Esophagus muscularis mucosa (tissue), 4 donors: ENCODE measurements at regions not wholly inside any gene's neighbourhood (a gene's known extent, or its start where the extent isn't known, plus 50 kb on each side); places are given as distances from the start of the nearest gene placed in this dataset.

Experiments
- DNase-seq: peaks from one replicate; pipeline ENCODE4 v3.0.0-alpha.2; 2017; ENCODE audit errors: extremely low spot score
- H3K27ac ChIP-seq, 4 donors: fragments of 200-600 bp; sonication (generic); replicated peaks in 1 of 4; 1 replicate in 3 of 4; 2 replicates in 1 of 4; pipeline ENCODE4 v1.5.1; 2016 to 2019; ENCODE audit warnings: mild to moderate bottlenecking in 1 of 4
- H3K27me3 ChIP-seq, 4 donors: fragments of 200-600 bp; sonication (generic); one replicate each; pipeline versions ENCODE4 v1.5.1 to v1.6.0; 2016 to 2019
- H3K36me3 ChIP-seq, 4 donors: fragments of 200-600 bp; sonication (generic); one replicate each; pipeline ENCODE4 v1.5.1; 2016 to 2019
- H3K4me1 ChIP-seq, 4 donors: fragments of 200-600 bp; sonication (generic); one replicate each; pipeline ENCODE4 v1.5.1; 2016 to 2019
- H3K4me3 ChIP-seq, 4 donors: fragments of 200-600 bp; sonication (generic); 1 replicate in 2 of 4; 2 replicates in 2 of 4; pipeline ENCODE4 v1.5.1; 2016 to 2019; ENCODE audit warnings: mild to moderate bottlenecking in 4 of 4, moderate library complexity in 1 of 4
- H3K9me3 ChIP-seq, 4 donors: fragments of 200-600 bp; sonication (generic); 1 replicate in 3 of 4; 2 replicates in 1 of 4; pipeline ENCODE4 v1.5.1; 2016 to 2019
- CTCF ChIP-seq, 3 experiments: fragments of 200-600 bp in 2 of 3; fragments of 450-650 bp in 1 of 3; sonication (generic) in 2 of 3; IDR thresholded peaks; one replicate each; pipeline ENCODE4 v1.5.1; 2017 to 2019; ENCODE audit warnings: antibody characterized with exemption in 3 of 3, mild to moderate bottlenecking in 2 of 3, moderate library complexity in 1 of 3
- EP300 ChIP-seq: sonication (generic); formaldehyde crosslinking; IDR thresholded peaks from one replicate; pipeline ENCODE4 v1.6.1; 2017; ENCODE audit warnings: antibody characterized with exemption
- POLR2A ChIP-seq: fragments of 450-650 bp; IDR thresholded peaks from one replicate; pipeline ENCODE4 v1.6.1; 2017; ENCODE audit warnings: antibody characterized with exemption, moderate library complexity, mild to moderate bottlenecking, low read depth
- POLR2AphosphoS5 ChIP-seq, 2 donors: sonication (generic); formaldehyde crosslinking; IDR thresholded peaks; one replicate each; pipeline ENCODE4 v1.6.1; 2017; ENCODE audit warnings: antibody characterized with exemption in 2 of 2
- whole genome bisulfite sequencing: methylation state at CpG from one replicate; pipeline ENCODE4 v1.1.5; 2018; 5-methylcytosine and 5-hydroxymethylcytosine counted together
- intact Hi-C: fragments of 100-400 bp; cut with DNase I; formaldehyde crosslinking; loops from one replicate; pipeline ENCODE4 v1.15.1; 2023

- Histone ChIP-seq H3K9me3 (peaks cover 0 to 13% (median 4%) of the 10 kb centered on the region in 4 donors), H3K36me3 (no peaks in the 10 kb centered on the region), H3K4me1 (peaks cover 0 to 8% (median 3%) of the 10 kb centered on the region in 4 donors), H3K27me3 (peaks cover 0 to 33% (median 0%) of the 10 kb centered on the region in 4 donors), H3K4me3 (no peak overlapping the region), H3K27ac (no peak overlapping the region)
- no peak for DNase-seq
- TF ChIP-seq EP300: no peak
- no peak for TF ChIP-seq POLR2A
- no peak for TF ChIP-seq POLR2AphosphoS5 (IDR thresholded peaks at IDR 0.05)
- no peak for TF ChIP-seq CTCF (IDR thresholded peaks at IDR 0.05)
- intact Hi-C loops: no loop called here
- WGBS: 96% methylated on average over 2 of the region's 2 CpGs
These were observed 927.0 kb downstream of the UQCRFS1 start for GRCh38 chr19:28285917-28286316.

DNA sequence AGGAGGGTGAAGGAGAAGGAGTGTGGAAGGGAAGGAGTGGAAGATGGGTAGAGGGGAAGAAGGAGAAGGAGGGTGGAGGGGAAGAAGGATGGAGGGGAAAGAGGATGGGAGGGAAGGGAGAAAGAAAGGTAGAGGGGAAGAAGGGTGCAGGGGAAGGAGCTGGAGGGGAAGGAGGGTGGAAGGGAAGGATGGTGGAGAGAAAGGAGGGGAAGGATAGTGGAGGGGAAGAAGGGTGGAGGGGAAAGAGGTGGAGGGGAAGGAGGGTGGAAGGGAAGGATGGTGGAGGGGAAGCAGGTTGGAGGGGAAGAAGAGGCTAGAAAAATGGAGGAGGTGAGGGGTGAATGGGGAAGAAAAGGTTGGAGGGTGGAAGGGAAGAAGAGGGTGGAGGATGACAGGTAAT is 927.9 kb downstream of the UQCRFS1 start:
- intact Hi-C loops: no loop called here
- Histone ChIP-seq H3K36me3 (no peaks in the 10 kb centered on the region), H3K27ac (no peak overlapping the region), H3K27me3 (peaks cover 0 to 31% (median 0%) of the 10 kb centered on the region in 4 donors), H3K4me3 (no peak overlapping the region), H3K9me3 (peaks cover 0 to 13% (median 4%) of the 10 kb centered on the region in 4 donors), H3K4me1 (peaks cover 0 to 8% (median 2%) of the 10 kb centered on the region in 4 donors)
- TF ChIP-seq CTCF (IDR thresholded peaks at IDR 0.05) (no peak), EP300 (no peak), POLR2AphosphoS5 (IDR thresholded peaks at IDR 0.05) (no peak), POLR2A (no peak)
- no peak for DNase-seq

DNA sequence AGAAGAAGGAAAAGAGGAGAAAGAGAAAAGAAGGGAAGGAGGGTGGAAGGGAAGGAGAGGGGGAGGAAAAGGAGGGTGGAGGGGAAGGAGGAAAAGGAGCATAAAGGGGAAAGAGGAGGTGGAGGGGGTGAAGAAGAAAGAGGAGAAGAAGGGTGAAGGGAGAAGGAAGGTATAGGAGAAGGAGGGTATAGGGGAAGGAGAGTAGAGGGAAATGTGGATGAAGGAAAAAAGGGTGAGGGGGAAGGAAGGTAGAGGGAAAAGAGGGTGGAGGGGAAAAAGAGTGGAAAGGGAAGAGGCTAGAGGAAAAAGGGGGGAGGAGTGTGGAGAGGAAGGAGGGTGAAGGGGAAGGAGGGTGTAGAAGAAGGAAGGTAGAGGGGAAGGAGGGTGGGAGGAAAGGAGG is 928.6 kb downstream of the UQCRFS1 start:
- TF ChIP-seq EP300: no peak
- TF ChIP-seq POLR2A: no peak
- no peak for TF ChIP-seq POLR2AphosphoS5 (IDR thresholded peaks at IDR 0.05)
- TF ChIP-seq CTCF (IDR thresholded peaks at IDR 0.05): no peak
- Histone ChIP-seq H3K27ac (no peak overlapping the region), H3K9me3 (peaks cover 0 to 13% (median 4%) of the 10 kb centered on the region in 4 donors), H3K36me3 (no peaks in the 10 kb centered on the region), H3K27me3 (peaks cover 0 to 31% (median 0%) of the 10 kb centered on the region in 4 donors), H3K4me3 (no peak overlapping the region), H3K4me1 (peaks cover 0 to 3% (median 0%) of the 10 kb centered on the region in 4 donors)
- DNase-seq: no peak
- intact Hi-C loops: no loop called here

- Histone ChIP-seq H3K36me3 (no peaks in the 10 kb centered on the region), H3K4me3 (no peak overlapping the region), H3K4me1 (no peaks in the 10 kb centered on the region), H3K9me3 (peaks cover 0 to 13% (median 4%) of the 10 kb centered on the region in 4 donors), H3K27ac (no peak overlapping the region), H3K27me3 (peaks cover 0 to 31% (median 0%) of the 10 kb centered on the region in 4 donors)
- intact Hi-C loops: no loop called here
- WGBS: 82% methylated on average over 2 of the region's 2 CpGs
- no peak for TF ChIP-seq POLR2AphosphoS5 (IDR thresholded peaks at IDR 0.05)
- no peak for TF ChIP-seq EP300
- TF ChIP-seq CTCF (IDR thresholded peaks at IDR 0.05): no peak
- no peak for TF ChIP-seq POLR2A
- no peak for DNase-seq
These were observed 929.4 kb downstream of the UQCRFS1 start for GRCh38 chr19:28283592-28283991.

- WGBS: 95% methylated on average over 1 of the region's 1 CpG
These were observed 931.3 kb downstream of the UQCRFS1 start for GRCh38 chr19:28281676-28282075.

More at GRCh38 chr19:28281676-28282075, 931.3 kb downstream of the UQCRFS1 start:
- no peak overlapping the region for H3K27ac ChIP-seq
- no peaks in the 10 kb centered on the region for H3K36me3 ChIP-seq
- TF ChIP-seq POLR2AphosphoS5 (IDR thresholded peaks at IDR 0.05) (no peak), CTCF (IDR thresholded peaks at IDR 0.05) (no peak), EP300 (no peak), POLR2A (no peak)
- no peaks in the 10 kb centered on the region for H3K4me1 ChIP-seq
- DNase-seq: no peak
- peaks cover 0 to 12% (median 4%) of the 10 kb centered on the region in 4 donors for H3K9me3 ChIP-seq
- no peak overlapping the region for H3K4me3 ChIP-seq
- intact Hi-C loops: no loop called here
- peaks cover 0 to 31% (median 0%) of the 10 kb centered on the region in 4 donors for H3K27me3 ChIP-seq
